GM18508 (cell line): ENCODE measurements at regions not wholly inside any gene's neighbourhood (a gene's known extent, or its start where the extent isn't known, plus 50 kb on each side); places are given as distances from the start of the nearest gene placed in this dataset.

ENCODE experiments used
- ATAC-seq: cut with Tn5 transposase; IDR thresholded peaks from one replicate; pipeline ENCODE4 v1.9.1; 2021; ENCODE audit warnings: moderate number of reproducible peaks; ENCODE audit not compliant: insufficient read depth, unreplicated experiment

DNA sequence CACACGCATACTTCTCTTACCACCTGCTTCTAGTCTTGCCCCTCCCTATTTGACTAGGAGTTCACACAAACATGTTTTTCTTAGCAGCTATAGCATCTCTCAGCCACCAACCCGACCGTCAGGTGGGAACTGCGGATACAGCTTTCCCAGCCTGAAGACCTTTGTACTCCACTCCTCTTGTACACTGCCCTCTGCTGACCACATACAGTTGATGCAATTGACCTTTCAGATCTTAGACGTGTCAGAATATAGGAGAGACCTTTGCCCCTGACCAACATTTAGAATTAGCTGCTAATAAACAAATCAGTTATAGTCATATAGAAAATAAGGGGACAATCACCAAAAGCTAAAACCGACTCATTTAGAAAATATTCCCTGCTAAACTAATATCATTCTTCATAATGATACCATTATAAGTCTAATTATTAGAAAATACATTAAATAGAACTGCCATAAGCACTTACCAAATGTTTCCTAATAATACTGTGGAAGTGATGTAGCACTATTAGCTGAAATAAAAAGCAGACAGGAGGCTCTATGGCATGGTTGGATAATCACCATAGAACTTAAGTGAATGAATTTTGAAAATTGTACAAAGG, 208.4 kb downstream of the RAD51AP2 start:
- peak; percentile 65 for ATAC-seq

DNA sequence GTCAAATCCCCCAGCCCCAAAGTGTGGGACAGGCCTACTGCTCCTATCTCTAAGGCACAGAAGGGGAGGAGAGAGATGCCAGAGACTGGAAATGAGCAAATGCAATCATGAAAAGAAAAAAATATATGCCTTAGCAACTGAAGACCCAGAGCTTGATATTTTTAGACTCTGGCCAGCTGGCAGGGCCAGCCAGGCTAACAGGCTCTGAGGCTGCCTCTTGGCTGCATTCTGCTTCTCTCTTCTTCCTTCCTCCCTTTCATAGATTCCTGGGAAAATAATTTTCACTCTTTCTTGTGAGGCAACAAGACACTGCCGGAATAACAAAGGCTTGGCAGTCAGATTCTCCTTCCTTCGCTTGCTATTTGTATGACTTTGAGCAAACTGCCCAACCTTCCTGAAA, 209.1 kb downstream of the RAD51AP2 start:
- ATAC-seq, result no peak

DNA sequence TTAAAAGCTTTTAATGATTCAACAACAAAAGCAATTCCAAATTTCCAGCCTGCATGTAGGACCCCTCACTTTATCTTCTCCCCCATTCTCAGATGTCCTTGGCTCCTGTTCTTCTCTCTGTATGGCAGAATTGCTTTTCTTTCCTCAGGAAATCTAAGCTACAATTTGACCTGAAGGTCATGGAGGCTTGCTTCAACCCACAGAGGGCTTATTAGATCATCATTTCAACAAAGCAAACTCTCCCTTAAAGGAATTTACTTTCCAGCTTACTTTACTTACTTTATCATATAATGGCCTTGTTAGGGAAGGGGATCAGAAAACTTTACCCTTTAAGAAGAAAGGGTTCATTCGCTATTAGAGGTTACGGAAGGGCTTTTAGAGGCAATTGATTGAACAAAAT, 211.5 kb downstream of the RAD51AP2 start:
- no peak for ATAC-seq

DNA sequence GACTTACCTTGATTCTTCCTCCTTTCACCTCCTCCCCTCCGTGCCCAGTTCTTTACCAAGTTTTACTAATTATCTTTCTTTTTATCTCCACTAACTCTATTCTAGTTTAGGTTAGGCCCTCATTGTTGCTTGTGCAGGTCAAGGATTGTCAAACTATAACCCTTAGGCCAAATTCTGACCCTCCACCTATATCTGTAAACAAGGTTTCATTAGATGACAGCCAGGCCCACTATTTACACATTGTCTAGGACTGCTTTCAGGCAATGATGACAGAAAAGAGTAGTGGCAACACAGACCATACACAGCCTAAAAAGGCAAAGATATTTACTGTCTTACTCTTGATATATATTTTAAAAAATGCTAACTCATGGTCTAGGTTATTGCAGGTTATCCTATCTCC, 212.0 kb downstream of the RAD51AP2 start:
- ATAC-seq, result no peak

DNA sequence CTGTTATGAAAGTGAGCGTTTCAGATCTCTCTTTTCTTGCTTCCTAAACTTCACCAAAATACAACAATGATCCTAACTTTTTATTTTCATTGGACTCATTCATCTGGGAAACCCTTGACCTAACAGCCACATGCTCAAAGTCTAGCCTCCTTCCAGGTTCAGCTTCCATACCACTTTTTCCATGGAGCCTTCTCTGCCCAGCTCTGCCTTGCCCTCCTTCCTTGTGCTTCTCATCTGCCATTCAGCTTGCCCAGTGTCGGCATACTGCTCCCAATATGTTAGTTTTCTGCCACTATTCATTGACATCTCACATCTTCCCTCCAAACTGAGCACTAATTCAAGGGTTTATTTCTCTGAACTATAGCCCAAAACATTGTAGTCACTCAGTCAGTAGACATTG, 214.7 kb downstream of the RAD51AP2 start:
- no peak for ATAC-seq

DNA sequence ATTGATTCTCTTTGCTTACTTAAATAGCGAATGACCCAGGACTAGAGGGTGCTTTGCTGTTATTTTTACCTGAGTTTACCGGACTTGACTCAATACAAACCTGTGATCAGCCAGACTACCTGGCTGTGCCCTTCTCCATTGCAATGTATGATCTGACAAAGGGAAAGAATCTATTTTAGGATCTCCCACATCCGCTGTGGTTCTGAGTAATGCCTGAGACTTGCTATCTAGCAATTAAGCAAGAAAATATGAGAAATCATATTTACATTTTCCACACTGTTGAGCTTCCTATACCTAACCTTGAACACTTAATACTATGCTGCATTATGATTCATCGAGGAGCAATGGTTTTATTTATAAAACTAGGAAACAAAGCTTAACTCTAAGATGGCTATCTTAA, 215.2 kb downstream of the RAD51AP2 start:
- no peak for ATAC-seq

DNA sequence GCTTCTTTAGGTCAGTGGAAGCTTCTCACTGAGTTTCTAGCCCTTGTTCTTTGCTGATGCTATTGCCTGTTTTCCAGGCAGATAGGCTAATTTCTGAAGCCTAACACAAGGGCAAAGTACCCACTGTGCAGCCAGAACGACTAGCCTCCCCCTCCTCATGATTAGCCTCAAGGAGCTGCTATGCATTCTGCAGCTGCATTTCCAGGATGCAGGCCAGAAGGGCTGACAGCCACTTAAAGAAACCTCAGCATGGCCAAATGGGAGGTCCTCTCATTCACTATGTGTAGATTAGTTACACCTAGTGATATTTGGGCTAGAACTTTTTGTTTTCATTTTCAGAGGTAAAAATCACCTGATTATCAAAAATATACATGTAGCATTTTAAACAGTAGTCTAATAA, 216.0 kb downstream of the RAD51AP2 start:
- no peak for ATAC-seq

DNA sequence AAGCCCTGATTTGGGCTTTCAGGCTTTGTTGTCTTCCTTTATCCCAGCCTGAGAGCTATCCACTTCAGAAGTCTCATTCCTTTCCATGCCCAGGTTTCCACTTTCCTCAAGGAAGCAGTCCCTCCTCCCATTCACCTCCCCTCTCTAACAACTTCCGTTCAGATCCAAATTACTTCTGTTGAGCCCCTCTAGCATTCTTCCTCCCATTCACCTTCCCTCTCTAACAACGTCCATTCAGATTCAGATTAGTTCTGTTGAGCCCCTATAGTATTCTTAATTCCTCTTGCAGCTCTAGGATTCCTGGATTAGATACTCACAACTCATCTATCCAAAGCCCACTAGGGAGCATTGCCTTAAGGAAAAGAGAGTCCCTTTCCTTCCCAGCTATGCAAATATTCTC, 216.8 kb downstream of the RAD51AP2 start:
- no peak for ATAC-seq

DNA sequence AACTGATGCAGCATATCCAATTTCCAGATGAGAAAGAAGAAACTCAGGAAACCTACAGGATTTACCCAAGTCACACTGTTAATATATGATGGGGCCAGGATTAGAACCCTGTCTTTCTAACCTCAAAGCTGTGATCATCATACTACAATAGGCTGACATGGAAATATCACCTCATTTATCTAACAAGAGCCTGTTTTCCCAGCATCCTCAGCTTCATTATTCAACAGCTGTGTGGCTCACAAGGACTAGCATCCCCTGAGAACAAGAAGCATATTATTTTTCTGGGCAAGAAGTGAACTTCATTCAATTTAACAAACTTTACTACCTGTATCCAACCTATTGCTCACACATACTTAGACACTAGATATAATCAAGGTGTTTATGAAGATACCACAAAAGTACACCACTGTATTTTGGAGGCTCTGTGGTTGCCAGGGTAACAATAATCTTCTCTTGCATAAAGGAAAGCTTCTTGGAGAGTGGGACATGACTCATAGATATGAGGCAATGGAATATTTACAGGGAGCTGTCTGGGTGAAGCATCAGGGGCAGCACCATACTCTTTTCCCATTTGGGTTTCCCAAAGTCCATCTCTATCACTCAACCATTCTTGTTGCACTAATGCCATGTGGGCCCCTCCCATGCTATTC, 218.2 kb downstream of the RAD51AP2 start:
- ATAC-seq, result no peak

DNA sequence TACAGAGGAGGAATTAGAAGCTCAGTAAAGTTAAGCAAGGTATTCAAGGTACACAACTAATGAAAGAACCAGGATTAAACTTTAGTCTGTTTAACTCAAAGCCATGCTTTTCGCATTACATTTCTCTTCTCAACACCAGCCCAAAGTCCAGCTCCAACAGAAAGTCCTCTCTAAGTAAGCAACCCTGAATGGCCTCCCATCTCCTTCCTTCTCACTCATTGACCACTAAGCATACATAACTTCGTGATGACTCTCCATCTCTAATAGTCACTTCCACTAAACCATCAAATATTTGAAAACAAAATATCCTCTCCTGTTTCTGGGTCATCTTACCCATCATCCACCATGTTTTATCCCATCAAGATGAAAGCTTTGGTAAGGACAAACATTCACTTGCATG, 219.8 kb downstream of the RAD51AP2 start:
- no peak for ATAC-seq

DNA sequence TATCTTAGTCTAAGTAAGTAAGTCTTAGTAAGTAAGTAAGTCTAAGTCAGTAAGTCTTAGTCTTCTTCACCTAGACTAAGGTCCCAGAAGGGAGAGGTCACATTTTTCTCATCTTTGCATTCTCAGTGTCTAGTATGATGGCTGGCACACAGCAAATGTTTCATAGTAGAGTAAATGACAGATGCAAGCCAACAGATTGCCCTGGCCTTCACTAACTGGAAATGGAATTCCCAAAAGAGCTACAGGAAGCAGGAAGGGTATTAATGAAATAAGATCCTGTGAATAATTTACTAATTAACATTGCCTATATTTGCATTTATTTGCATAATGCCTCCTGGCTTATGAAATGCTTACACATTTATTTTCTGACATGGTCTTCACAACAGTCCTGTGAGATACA, 221.6 kb downstream of the RAD51AP2 start:
- ATAC-seq, result no peak

DNA sequence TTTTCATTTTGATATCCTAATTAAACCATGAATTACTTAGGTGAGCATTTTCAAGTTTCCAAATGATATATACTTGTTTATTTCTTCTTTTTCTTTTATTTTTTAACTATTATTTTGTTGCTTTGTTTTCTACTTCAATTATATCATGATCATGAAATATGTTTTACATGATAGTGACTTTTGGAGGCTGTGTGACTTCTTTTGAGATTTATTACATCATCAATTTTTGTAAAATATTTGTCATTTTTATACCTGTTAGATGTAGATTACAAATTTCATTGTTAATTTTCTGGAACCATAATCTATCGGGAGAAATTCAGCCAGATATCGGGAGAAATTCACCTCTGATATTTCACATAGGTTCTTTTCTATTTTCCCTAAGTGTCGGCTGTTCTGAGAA, 228.6 kb downstream of the RAD51AP2 start:
- ATAC-seq, result no peak

DNA sequence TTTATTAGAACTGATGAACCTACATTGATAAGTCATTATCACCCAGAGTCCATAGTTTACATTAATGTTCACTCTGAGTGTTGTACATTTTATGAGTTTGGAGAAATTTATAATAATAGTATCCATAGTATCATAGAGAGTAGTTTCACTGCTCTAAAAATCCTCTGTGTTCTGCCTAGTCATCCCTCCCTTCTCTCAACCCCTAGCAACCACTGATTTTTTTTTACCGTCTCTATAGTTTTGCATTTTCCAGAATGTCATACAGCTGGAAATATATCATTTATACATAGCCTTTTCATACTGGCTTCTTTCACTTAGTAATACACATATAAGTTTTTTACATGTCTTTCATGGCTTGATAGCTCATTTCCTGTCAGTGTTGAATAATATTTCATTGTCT, 231.1 kb downstream of the RAD51AP2 start:
- no peak for ATAC-seq

DNA sequence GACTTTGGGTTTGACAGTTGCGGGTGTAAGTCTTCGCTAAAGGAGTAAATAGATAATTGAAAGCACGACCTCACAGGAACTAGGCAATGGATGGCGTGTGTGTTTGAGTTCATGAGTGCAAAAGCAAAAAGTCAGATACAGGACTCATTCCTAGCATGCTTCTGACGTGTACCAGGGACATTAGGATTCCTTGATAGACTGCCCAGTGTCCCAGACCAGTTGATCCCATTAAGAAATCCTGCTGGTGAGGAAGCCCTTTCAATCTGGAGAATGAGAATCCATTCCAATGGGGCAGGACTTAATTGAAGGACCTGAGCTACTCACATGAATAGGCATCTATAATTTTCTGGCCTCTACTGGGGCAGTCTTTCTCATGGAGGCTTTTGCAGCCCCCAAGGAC, 235.4 kb downstream of the RAD51AP2 start:
- no peak for ATAC-seq

DNA sequence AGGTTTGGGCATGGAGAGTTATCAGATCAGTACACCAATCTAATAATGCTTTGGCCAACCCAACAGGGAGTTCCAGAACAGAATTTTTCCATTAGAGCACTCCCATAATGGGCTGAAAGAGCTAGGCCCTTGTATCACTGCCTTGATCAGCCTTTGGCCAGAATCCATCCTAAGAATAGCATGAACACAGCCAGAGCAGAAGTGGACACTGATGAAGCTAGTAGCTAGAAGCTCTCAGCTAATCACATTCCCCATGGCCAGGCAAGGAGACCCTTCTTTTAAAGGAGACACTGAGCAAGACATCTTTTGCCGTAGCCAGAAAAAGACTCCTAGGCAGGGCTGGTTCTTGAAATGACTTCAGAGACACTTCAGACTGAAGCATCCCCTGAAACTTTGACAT, 236.0 kb downstream of the RAD51AP2 start:
- no peak for ATAC-seq

DNA sequence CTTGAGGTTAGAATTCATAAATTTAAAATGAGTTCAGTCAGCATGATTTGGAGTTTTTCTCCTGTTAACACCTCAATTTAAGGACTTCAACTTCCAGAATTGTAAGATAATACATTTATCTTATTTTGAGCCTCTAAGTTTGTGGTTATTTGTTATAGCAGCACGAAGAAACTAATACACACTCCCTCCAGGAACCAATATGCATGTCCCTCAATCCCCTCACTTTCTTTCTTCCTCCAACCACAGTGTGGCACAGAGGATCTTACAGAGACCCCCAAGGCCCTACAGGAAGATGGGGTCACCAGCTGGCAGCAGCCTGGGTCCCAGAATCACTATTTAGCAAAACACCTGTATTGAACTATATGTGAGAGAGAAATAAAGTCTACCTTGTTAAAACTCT, 242.0 kb downstream of the RAD51AP2 start:
- ATAC-seq, result no peak

DNA sequence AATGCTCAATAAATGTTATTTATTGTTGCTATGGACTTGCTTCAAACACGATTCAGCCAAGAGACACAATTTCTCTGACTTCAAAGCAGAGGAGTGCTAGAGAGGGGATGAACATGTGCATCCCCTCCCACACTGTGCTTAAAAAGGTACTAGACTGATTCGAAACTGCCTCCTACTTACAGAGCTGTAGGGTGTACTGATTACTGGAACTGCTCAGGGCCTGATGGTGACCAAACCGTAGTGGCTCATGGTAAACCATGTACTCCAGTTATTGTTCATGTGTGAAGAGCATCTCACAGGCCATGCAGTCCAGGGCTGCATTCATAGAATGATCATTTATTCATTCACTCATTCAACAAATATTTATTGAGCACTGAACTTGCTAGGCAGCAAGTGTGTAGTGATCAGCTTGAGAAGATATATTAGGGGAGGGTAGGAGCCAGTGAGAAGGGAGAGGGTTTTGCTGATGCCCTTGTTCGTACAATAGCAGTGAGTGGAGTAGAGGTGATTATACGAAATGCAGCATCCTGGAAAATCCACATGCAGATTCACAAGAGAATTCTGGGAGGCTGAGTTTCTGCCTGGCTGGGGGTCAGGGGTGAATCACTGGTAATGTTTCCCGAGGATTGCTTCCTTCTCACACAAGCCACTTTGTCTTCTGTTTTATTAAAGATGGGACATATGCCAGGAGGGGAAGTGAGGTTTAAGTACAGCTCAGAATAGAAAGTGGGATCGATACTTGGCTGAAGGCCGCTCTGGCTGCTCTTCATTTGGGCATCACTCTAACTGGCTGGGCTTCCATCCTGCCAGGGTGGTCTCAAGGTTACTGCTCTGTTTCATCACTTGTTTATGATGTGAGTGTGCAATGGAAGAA, 245.4 kb downstream of the RAD51AP2 start:
- ATAC-seq, result no peak

DNA sequence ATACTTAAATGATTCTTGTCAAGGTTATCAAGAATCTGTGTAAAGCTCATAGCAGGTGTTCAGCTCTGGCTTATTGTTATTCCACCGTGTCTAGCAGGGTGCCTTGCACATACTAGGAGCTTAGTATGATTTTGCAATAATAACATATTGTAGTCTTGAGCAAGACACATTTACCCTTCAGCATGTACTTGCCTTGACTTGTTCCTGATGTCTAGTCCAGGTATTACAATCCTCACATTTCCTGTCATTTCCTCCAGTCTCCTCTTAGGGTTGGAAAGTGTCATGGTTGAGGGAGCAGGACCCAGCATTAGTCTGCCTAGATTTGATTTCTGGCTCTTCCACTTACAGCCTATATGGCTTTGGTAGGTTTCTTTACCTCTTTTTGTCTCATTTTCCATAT, 246.1 kb downstream of the RAD51AP2 start:
- no peak for ATAC-seq

DNA sequence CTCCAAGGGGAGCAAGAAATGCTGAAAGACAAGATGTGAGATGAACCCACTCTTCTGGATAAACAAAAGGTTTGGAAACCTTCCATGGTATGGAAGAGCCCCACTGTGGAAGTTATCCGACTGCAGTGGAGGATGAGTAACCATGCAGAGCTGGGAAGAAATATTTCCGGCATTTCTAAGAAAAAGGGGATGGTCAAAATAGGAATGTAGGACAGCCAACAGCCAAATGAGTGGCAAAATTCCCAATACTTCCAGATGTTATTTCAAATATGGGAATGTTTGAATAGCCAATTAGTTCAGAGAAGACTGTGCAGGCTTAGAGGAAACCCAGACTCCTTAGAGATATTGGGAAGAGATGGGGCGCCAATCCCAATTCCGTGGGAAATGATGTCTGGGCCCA, 246.8 kb downstream of the RAD51AP2 start:
- ATAC-seq, result no peak

DNA sequence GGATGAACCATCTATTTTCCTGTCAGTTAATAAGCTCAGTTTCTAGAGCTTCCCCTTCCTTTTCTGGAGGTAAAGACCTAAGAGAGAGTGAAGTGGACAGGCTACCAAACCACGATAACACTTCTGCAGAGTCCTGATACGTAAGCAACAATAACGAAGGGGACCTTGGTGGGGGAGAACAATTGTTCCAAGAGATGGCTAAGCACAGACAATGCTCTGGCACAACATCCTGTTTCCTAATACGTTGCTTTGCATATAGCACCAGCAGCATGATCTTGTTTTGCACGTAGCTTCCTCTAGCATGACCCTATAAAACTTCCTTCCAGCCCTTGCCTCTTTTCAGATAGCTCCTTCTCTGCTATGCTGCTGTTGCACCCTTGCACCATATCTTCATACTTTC, 247.3 kb downstream of the RAD51AP2 start:
- peak; percentile 79 for ATAC-seq

DNA sequence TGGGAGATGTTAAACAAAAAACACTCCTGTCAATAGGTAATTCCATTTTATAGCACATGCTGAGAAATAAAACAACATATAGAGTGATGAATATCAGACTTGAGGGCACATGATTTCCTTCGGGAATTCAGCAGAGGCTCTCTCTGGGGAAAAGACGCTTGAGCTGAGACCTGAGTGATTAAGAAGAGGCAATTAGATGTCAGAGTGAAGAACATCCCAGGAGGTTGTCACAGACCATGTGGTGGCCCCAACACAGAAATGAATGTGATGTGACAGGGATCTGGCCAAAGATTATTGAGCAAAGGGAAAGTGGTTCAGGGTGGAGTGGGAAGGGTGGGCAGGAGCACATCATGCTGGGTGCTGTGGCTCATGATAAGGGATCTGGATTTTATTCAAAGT, 254.7 kb downstream of the RAD51AP2 start:
- no peak for ATAC-seq
